ENCODE measurements at regions not wholly inside any gene's neighbourhood (a gene's known extent, or its start where the extent isn't known, plus 50 kb on each side); places are given as distances from the start of the nearest gene placed in this dataset.

DNA sequence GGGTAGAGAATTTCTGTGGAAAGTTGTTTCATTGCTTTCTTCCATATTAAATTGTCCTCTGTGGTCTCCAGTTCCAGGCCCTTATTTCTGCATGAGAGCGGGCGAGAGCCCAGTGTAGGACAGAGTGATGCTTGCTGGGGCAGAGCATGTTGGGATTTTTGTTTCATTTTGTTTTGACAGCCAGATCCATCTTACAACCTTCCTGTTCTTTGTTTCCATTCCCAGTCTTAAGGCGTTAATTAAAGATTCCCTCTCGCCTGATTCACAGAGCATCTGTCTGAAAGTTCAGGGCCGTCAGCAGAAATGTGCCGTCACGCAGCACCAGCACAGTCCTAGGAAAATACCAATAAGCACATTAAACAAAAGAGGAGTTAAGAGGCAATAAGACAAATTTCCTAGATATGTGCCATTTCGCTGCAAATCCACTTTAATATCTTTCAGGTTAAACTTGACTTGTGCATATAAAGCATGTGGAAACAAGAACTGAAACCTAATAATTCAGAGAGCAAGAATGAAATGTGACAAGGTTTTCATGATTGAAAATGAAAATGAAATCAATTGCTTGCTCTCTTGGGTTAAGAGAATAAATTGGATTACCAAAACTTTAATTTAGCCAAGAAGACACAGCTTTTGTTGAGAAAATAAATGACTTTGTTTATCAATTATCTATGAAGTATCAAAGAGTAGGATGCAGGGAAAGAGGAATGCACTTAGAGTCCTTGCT, 210.7 kb upstream of the SLC10A2 start:
- H3K9me3 Mint-ChIP-seq (ENCODE audit: low read depth): no peaks in the 10 kb centered on the region
- H3K4me3 Mint-ChIP-seq: no peak overlapping the region
- H3K4me1 Mint-ChIP-seq (ENCODE audit: low read depth): no peaks in the 10 kb centered on the region
- peaks cover 3% of the 10 kb centered on the region for H3K27me3 Mint-ChIP-seq
- peak overlapping the region; percentile 24 for H3K27ac Mint-ChIP-seq
- no peaks in the 10 kb centered on the region for H3K36me3 Mint-ChIP-seq

DNA sequence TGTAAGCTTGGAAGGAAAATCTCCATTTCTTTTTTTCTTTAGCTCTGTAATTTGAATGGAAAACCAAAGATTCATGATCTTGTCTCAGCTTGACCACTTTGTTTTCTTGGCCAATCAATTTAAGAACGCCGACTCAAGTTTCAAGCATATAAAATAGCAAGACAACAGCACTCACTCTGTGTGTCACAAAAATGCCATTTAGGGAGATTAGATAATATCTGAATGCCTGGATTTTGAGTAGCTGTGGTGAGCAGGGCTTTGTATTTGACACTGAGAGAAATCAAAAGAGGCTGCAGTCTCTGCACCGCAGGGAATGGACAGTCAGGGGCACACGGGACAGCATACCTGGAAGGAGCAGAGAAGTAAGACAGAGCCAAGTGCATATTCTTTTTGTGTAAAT, 209.5 kb upstream of the SLC10A2 start:
- Mint-ChIP-seq H3K27me3 (peaks cover 3% of the 10 kb centered on the region), H3K9me3 (ENCODE audit: low read depth) (no peaks in the 10 kb centered on the region), H3K27ac (no peak overlapping the region), H3K4me1 (ENCODE audit: low read depth) (no peaks in the 10 kb centered on the region), H3K4me3 (no peak overlapping the region), H3K36me3 (no peaks in the 10 kb centered on the region)

DNA sequence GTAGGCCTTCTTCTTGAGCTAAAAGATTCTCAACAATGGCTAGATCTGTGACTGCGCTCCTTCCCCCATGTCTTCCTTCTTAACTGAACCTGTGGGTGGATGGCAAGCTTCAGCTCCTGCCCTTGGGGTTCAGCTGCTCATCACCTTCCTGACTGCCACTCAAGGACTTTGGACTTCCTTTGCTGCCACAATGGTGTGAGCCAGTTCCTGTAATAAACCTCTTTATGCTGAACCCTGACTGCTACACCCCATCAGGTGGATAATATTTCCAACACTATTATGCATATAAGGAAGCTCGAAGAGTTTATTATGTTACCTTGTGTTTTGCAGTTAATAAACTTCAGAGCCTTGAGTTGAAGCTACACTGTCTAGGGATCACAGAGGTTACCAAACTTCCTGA, 208.9 kb upstream of the SLC10A2 start:
- Mint-ChIP-seq H3K36me3 (no peaks in the 10 kb centered on the region), H3K27ac (no peak overlapping the region), H3K9me3 (ENCODE audit: low read depth) (no peaks in the 10 kb centered on the region), H3K27me3 (peaks cover 3% of the 10 kb centered on the region), H3K4me1 (ENCODE audit: low read depth) (no peaks in the 10 kb centered on the region), H3K4me3 (no peak overlapping the region)

DNA sequence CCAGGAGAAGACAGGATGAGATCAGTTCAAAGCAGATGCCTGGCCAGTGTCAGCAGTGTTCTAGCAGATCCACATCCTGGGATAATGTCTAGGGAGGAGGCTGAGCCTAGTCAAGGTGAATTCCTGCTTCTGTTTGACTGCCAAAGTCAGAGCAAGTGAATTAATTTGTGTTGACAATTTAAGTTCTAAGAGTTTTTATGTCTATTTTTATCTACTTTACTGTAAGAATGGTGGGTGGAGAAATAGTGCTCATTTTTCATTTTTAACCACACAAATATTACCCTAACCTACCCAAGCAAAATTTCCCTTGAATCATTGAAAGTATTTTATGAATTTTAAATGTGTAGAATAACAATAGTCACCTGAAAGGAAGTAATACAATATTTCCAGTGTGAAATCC, 207.6 kb upstream of the SLC10A2 start:
- no peak overlapping the region for H3K4me3 Mint-ChIP-seq
- H3K36me3 Mint-ChIP-seq: no peaks in the 10 kb centered on the region
- H3K4me1 Mint-ChIP-seq (ENCODE audit: low read depth): no peaks in the 10 kb centered on the region
- no peaks in the 10 kb centered on the region for H3K9me3 Mint-ChIP-seq (ENCODE audit: low read depth)
- H3K27me3 Mint-ChIP-seq: no peaks in the 10 kb centered on the region
- H3K27ac Mint-ChIP-seq: no peak overlapping the region

DNA sequence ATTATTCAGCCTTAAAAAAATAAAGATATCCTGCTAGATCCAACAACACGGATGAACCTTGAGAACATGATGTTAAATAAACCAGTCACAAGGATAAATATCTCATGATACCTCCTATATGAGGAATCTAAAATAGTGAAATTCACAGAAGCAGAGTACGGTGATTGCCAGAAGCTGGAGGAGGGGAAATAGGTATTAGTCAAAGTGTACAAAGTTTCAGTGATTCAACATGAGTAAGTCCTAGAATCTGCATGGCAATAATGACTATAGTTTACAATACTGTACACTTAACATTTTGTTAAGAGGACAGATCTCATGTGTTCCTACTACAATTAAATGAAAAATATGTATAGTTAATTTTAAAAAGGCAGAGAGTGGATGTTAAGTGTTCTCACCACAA, 206.6 kb upstream of the SLC10A2 start:
- no peak overlapping the region for H3K27ac Mint-ChIP-seq
- H3K4me3 Mint-ChIP-seq: no peak overlapping the region
- no peaks in the 10 kb centered on the region for H3K9me3 Mint-ChIP-seq (ENCODE audit: low read depth)
- no peaks in the 10 kb centered on the region for H3K27me3 Mint-ChIP-seq
- no peaks in the 10 kb centered on the region for H3K36me3 Mint-ChIP-seq
- no peaks in the 10 kb centered on the region for H3K4me1 Mint-ChIP-seq (ENCODE audit: low read depth)

DNA sequence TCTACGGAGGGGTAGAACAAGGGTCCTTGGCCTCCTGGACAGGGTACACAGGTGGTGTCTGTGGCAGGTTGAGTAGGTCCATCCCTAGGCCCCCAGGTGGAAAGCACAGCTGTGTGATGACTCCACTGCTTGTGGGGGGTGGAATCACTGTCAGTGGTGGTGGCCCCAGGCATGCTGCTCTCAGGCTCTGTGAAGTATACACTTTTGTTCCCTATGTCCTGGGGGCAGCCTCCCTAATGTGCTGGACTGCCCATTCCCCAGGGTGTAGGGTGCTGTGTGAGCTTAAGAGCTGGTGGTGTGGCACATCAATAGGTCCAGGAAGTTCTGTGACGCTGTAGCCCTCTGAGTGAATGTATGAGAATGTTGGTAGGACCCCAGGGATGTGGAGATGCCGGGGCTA, 197.2 kb upstream of the SLC10A2 start:
- H3K9me3 Mint-ChIP-seq (ENCODE audit: low read depth): peaks cover 35% of the 10 kb centered on the region
- H3K4me1 Mint-ChIP-seq (ENCODE audit: low read depth): no peaks in the 10 kb centered on the region
- no peak overlapping the region for H3K4me3 Mint-ChIP-seq
- H3K27ac Mint-ChIP-seq: no peak overlapping the region
- peaks cover 1% of the 10 kb centered on the region for H3K27me3 Mint-ChIP-seq
- H3K36me3 Mint-ChIP-seq: no peaks in the 10 kb centered on the region

DNA sequence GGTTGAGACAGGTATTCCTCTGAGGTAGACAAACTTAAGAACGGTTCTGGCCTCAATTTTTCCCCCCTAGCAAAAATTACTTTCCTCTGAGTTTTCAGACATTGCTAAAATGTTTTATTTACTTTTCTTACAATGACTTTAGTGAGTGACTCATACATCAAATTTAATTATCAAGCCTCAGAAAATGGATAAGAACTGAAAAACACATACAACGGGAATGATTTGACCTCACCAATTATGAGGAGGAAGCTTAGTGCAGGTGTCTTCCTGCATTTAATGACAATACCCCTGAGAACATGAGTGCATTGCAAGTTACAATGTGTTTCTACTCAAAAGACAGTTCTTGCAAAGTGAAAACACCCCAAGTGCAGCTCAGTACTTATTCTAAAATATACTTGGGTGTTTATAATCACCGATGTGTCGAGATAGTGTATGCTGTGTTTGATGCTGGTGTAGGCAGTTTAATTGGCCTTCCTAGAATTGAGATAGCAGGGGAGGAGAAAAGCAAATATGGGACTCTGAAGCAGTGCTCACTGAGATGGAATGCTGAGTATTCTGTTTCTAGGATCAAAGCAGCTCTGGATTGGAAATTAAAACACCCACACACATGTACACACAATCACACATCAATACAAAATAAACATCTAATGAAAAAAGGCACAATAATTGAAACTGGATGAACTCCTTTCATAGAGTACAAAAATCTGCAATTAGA, 189.5 kb upstream of the SLC10A2 start:
- Mint-ChIP-seq H3K9me3 (ENCODE audit: low read depth) (peaks cover 5% of the 10 kb centered on the region), H3K4me3 (no peak overlapping the region), H3K27ac (no peak overlapping the region), H3K27me3 (no peaks in the 10 kb centered on the region), H3K36me3 (no peaks in the 10 kb centered on the region), H3K4me1 (ENCODE audit: low read depth) (no peaks in the 10 kb centered on the region)

DNA sequence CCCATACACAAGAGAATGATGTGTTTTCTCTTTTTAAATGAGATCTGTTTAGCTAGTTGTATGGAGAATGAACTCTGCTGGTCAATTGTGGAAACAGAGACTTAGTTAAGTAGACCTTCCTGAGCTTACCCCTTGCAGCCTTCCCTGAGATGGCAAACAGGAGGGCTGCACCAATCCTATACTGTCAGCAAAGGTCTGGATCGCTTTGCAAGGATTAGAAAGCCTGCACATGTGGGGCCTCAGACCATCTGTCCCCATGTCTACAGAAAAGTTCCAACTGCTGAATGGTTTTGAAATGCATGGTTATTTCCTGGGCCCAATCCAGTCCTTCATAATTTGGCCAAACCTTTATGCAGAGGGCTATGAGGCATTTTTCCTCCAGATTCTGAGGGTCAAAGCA, 183.9 kb upstream of the SLC10A2 start:
- Mint-ChIP-seq H3K4me3 (no peak overlapping the region), H3K27me3 (peaks cover 1% of the 10 kb centered on the region), H3K27ac (no peak overlapping the region), H3K9me3 (ENCODE audit: low read depth) (no peaks in the 10 kb centered on the region), H3K36me3 (no peaks in the 10 kb centered on the region), H3K4me1 (ENCODE audit: low read depth) (no peaks in the 10 kb centered on the region)

DNA sequence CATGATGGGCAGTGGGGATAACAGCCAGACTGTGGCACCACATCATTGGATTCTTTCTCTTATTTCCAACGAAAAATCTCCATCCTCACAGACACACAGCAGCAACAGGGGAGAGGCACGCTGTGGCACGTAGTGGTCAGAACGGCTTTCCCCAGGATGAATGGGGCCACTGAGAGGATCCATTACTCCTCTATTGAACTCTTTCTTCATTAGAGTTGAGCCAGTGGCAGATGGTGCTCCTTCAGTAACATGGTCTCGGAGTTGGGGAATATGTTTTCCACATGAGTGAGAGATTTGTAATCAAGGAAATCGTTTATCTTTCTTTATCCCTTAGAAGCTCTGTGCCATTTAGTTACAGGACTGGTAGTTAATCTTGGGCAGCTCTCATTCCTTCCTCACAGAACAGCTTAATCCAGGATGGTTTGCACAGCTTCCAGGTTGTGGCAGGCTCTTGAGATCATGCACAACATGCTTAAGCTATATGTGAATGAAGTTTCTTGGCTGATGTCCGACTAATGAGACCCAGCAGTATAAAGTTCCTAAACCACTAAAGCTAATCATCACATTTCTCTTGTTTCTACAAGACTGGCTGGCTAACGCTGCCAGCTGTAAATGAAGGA, 180.5 kb upstream of the SLC10A2 start:
- Mint-ChIP-seq H3K4me1 (ENCODE audit: low read depth) (no peaks in the 10 kb centered on the region), H3K36me3 (no peaks in the 10 kb centered on the region), H3K27ac (no peak overlapping the region), H3K9me3 (ENCODE audit: low read depth) (no peaks in the 10 kb centered on the region), H3K27me3 (peaks cover 1% of the 10 kb centered on the region), H3K4me3 (no peak overlapping the region)

DNA sequence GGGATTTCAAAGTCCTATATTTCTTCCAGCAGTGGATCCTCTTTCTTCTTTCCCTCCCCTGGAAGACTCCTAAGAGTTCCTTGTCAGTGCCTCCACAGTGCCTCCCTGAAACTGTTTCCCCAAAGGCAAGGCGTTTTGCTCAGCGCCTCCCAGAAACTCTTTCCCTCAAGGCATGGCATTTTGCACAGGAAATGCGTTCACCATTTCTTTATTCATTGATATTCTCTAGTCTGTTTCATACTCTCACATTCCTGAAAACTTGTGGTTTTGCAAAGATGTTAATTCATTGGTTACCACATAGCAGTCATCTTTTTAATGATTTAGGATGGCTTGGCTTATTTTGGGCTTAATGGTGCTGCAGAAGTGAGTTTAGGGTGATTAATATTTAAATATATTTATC, 177.3 kb upstream of the SLC10A2 start:
- no peak overlapping the region for H3K27ac Mint-ChIP-seq

DNA sequence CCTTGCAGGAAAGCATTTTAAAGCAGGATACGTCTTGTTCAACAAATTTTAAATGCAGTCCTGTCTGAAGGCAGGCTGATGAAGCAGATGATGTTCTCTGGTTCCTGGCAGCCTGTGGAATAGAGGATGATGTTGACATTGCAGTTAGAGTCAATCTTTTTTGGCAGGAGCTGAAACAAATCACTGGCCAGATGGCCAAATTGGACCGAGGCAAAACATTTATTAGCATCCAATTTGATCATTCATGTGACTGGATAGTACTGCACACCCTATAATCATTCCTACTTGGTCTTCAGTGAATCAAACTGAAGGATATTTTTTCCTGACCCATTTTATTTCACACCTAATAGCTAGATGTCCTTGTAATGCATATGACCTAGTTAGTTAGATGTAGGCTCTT, 172.2 kb upstream of the SLC10A2 start:
- Mint-ChIP-seq H3K4me1 (ENCODE audit: low read depth) (no peaks in the 10 kb centered on the region), H3K36me3 (no peaks in the 10 kb centered on the region), H3K4me3 (no peak overlapping the region)

More for the DNA sequence above, 177.3 kb upstream of the SLC10A2 start:
- Mint-ChIP-seq H3K27me3 (peaks cover 1% of the 10 kb centered on the region), H3K36me3 (no peaks in the 10 kb centered on the region), H3K9me3 (ENCODE audit: low read depth) (no peaks in the 10 kb centered on the region), H3K4me3 (no peak overlapping the region), H3K4me1 (ENCODE audit: low read depth) (no peaks in the 10 kb centered on the region)

DNA sequence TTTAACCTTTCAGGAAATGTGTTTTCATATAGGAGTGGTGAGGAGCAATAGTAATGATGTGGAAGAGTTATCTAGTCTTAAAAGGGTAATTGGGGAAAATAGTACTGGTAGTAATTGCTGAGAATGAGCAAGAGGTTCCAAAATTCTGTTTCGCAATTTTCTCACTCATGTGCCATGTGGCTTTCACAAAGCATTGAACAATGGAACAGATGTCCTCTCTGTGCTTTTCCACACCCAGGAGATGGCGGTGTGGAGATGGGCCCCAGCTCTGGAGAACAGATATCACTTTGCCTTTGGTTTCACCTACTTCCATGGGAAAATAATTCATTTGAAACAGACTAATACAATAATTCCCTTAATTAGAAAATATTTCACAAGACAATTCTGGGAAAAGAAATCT, 170.0 kb upstream of the SLC10A2 start:
- H3K27ac Mint-ChIP-seq: no peak overlapping the region
- peaks cover 5% of the 10 kb centered on the region for H3K9me3 Mint-ChIP-seq (ENCODE audit: low read depth)
- no peaks in the 10 kb centered on the region for H3K27me3 Mint-ChIP-seq
- no peak overlapping the region for H3K4me3 Mint-ChIP-seq
- no peaks in the 10 kb centered on the region for H3K36me3 Mint-ChIP-seq
- H3K4me1 Mint-ChIP-seq (ENCODE audit: low read depth): no peaks in the 10 kb centered on the region

More for the DNA sequence above, 172.2 kb upstream of the SLC10A2 start:
- Mint-ChIP-seq H3K27ac (no peak overlapping the region), H3K27me3 (no peaks in the 10 kb centered on the region), H3K9me3 (ENCODE audit: low read depth) (peaks cover 1% of the 10 kb centered on the region)

DNA sequence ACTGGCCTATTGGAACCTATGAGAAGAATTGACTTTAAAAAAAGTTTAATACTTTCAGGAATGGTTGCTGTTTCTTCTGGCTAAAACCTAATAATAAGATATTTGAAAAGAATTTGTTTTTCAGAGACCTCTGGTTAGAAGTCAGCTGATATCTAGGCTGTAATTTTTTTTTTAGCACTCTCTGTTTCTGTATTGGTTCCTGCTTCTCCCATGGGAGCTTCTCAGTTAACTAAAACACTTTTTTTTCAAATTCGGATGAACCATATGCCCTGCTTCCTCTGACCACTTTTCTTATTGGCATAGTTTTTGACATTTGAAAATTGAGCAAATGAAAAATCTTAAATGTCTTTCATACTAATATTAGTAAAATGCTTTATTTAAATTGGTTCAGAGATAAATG, 163.5 kb upstream of the SLC10A2 start:
- Mint-ChIP-seq H3K9me3 (ENCODE audit: low read depth) (peaks cover 5% of the 10 kb centered on the region), H3K4me3 (no peak overlapping the region), H3K27me3 (no peaks in the 10 kb centered on the region), H3K27ac (no peak overlapping the region), H3K36me3 (no peaks in the 10 kb centered on the region), H3K4me1 (ENCODE audit: low read depth) (no peaks in the 10 kb centered on the region)

DNA sequence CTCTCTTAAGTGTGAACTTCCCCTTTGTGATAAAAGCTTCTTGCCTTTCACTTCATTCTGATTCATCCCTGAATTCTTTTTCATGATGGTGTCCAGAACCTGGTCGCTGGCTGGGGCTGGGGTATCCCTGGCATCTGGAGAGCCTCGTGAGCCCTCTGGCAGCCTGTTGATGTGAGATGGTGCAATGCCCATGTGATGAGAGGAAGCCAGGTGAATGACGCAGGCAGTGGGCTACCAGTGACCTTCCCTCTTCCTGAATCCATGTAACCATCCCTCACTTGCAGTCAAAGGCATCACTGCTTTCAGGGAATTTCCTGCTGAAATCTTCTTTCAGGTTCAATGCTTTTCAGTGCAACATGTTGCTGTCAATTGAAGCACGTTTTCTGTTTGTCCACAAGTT, 158.6 kb upstream of the SLC10A2 start:
- Mint-ChIP-seq H3K27me3 (no peaks in the 10 kb centered on the region), H3K36me3 (no peaks in the 10 kb centered on the region), H3K9me3 (ENCODE audit: low read depth) (no peaks in the 10 kb centered on the region), H3K27ac (no peak overlapping the region), H3K4me3 (no peak overlapping the region), H3K4me1 (ENCODE audit: low read depth) (no peaks in the 10 kb centered on the region)

DNA sequence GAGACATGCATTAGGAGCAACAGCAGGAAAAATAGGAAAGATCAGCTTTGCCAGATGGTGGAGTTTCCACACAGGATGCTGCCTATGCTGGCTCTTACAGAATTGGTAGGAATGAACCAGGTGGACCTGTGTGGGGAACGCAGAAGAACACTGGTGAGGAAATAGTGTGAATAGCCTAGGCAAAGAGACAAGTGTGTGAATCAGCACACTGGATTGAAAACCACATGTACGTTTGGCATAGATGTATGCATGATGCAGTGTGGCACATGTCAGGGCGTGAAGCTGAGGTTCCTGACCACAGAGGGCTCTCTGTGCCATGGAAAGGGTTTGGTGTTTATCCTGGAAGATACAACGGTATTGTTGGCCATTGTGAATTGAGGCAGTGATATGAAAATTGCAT, 156.5 kb upstream of the SLC10A2 start:
- no peaks in the 10 kb centered on the region for H3K4me1 Mint-ChIP-seq (ENCODE audit: low read depth)
- no peak overlapping the region for H3K4me3 Mint-ChIP-seq
- no peak overlapping the region for H3K27ac Mint-ChIP-seq
- no peaks in the 10 kb centered on the region for H3K9me3 Mint-ChIP-seq (ENCODE audit: low read depth)
- H3K27me3 Mint-ChIP-seq: no peaks in the 10 kb centered on the region
- H3K36me3 Mint-ChIP-seq: no peaks in the 10 kb centered on the region
